NCI-H524 (cell line): ENCODE measurements at regions not wholly inside any gene's neighbourhood (a gene's known extent, or its start where the extent isn't known, plus 50 kb on each side); places are given as distances from the start of the nearest gene placed in this dataset.

Experiments used
- DNase-seq, 2 experiments: peaks; one replicate each; lab custom pipeline; 2025; lab: John Stamatoyannopoulos, UW

- DNase-seq: no peak
Measured at GRCh38 chr4:141403782-141404181, 183.1 kb downstream of the ZNF330 start.

GRCh38 chr4:141406237-141406636 is 185.5 kb downstream of the ZNF330 start:
- DNase-seq: no peak

GRCh38 chr4:141409556-141409955 is 188.9 kb downstream of the ZNF330 start:
- no peak for DNase-seq

- DNase-seq: no peak
Measured at GRCh38 chr4:141410839-141411238, 190.1 kb downstream of the ZNF330 start.

GRCh38 chr4:141411936-141412335 is 191.2 kb downstream of the ZNF330 start:
- no peak for DNase-seq

DNA sequence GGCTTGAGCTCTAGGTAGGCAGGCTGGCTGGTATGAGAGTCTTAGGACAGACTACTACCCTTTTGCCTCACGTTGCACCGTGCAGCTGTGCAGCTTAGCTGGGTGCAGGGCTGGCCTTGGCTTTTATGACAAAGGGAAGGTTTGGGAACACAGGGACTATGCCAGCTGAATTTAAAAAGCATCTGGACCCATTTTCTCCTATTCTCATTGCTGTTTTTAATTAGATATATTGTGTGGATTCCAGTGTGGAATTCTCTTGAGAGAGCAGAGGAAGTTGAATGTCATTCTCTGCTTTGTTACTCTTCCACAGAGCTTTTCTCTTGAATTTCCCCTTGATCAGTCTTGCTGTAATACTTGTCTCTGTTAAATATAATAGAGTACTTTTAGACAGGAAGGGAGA is 192.7 kb downstream of the ZNF330 start:
- DNase-seq: no peak

GRCh38 chr4:141415651-141416050 is 195.0 kb downstream of the ZNF330 start:
- DNase-seq: no peak

GRCh38 chr4:141416219-141416618 is 195.5 kb downstream of the ZNF330 start:
- DNase-seq: no peak

DNA sequence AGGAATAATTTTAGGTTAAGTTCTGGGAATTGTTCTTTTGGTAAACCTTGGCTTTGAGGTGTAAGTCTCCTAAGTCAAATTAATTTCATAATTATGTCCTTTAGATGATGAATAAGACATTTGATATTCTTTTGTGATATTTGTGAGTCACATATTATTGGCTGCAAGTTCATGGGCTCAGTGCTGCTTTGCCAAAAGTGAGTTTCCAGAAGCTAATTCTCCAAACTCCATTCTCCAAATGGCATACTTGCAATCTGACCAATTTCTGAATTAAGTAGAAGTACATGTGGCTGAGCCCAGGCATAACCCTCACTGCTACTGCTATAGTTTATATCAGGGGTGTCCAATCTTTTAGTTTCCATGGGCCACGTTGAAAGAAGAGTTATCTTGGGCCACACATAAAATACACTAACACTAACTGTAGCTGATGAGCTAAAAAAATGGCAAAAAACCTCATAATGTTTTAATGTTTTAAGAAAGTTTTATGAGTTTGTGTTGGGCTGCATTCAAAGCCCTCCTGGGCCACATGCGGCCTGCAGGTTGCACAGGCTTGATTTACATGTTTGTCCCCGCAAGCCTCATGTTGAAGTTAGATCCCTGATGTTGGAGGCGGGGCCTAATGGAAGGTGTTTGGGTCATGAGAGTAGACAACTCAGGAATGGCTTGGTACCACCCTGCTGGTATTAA is 196.1 kb downstream of the ZNF330 start:
- no peak for DNase-seq

DNA sequence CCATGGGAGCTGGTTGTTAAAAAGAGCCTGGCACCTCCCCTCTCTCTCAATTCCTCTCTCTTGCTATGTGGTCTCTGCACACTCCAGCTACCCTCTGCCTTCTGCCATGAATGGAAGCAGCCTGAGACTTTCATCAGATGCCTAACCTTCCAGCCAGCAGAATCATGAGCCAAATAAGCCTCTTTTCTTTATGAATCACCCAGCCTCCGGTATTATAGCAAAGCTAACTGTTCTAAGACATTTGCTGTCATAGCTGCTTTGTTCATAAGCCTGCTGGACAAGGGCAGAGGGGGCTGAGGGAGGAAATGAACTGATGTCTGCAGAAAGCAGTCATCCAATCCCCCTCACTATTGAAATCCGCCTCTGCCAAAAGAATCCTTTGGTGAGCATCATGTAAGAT is 196.7 kb downstream of the ZNF330 start:
- DNase-seq: no peak

- DNase-seq: no peak
Measured at GRCh38 chr4:141425124-141425523, 204.4 kb downstream of the ZNF330 start.

DNA sequence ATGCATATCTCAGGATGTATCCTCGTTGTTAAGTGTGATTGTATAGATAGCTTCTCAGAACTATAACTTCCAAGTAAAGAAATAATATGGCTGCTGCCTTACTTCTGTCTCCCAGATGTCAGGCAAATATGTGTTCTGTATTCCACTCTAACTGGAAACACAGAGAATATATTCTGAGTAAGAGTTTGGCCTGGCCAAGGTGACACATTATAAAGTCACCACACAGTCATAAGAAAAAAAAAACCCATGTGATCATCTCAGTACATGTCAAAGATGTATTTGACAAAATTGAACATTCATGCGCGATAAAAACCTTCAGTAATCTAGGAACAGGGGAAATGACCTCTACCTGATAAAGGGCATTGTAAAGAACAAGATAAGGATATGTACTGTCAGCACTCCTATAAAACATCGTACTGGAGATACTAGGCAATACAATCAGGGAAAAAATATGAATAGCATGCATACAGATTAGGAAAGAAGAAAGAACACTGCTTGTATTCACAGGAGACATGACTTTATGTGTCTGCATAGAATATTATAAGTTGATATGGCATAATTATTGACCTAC is 207.1 kb downstream of the ZNF330 start:
- DNase-seq: no peak

DNA sequence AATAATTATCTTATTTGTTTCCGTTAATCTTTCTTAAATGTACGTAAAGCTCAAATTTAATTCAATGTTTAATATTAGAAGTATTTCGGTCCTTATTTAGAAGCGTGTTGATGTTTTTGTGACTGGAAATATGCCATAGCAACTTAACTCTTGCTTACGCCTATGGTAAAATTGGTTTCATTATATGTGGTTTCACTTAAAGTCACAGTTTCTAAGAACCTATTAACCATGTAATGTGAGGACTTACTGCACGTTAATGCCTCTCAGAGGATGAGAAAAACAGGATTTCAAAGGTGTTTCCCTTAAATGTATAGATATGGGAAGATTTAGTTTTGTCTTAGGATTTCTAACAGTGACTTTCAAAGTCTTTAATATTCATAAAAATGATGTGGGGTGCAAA is 206.4 kb upstream of the IL15 start:
- DNase-seq: no peak

GRCh38 chr4:141430686-141431085 is 205.7 kb upstream of the IL15 start:
- DNase-seq: no peak

GRCh38 chr4:141432000-141432712 is 204.2 kb upstream of the IL15 start:
- no peak for DNase-seq

- DNase-seq: no peak
Measured at GRCh38 chr4:141435446-141436225, 200.7 kb upstream of the IL15 start.

DNA sequence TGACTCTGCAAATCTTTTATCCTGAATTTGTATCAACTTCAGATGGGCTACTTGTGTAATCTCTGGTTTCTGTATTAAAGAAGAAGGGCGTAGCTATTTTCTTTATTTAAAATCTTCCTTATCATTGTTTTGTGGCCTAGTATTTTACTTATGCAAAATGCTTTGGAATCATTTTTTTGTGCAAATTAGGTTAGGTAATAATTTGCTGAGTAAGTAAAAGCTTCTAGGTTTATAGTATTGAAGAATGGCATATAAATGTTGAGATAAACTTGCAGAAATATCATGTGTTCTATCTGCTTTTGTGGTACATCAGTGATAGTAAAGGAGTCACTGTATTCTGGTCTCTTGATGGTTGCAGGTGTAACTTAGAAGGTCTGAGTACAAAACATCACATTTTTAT is 197.2 kb upstream of the IL15 start:
- DNase-seq: no peak

DNA sequence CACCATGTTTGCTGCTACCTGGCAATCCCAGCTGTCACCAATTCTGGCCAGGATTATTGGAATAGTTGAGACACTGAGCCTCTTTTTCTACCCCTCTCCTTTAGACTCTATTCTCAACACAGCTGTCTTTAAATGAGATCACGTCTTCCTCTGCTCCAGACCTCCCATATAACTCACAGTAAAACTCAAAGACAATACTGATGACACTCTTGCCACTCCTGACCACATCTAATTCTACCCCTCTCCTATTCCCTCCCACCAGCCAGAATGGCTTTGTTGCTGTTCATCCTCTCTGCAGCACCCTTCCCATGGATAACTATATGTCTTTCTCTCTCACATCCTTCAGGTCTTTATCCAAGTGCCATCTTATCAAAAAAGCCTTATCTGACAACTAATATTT is 188.6 kb upstream of the IL15 start:
- no peak for DNase-seq

- DNase-seq: no peak
Measured at GRCh38 chr4:141448490-141448889, 187.9 kb upstream of the IL15 start.

GRCh38 chr4:141449927-141450326 is 186.5 kb upstream of the IL15 start:
- DNase-seq: no peak

GRCh38 chr4:141455651-141456050 is 180.7 kb upstream of the IL15 start:
- DNase-seq: no peak

DNA sequence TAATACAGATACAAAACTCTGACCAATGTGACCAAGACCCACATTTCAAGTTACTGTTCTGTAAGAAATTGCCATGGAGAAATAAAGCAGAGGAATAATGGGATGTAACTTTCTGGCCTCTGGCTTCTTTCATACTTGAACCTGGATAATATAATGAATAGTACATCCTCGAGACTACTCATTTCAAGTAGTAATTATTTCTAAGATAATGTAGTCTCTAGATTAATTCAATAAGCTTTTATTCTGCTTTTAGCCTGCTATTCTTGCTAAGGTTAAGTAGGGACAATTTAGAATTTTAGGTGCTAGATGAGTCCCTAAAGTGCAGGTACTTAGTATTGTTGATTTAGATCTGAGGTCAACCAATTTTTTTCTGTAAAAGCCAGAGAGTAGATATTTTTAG is 178.7 kb upstream of the IL15 start:
- no peak for DNase-seq

DNA sequence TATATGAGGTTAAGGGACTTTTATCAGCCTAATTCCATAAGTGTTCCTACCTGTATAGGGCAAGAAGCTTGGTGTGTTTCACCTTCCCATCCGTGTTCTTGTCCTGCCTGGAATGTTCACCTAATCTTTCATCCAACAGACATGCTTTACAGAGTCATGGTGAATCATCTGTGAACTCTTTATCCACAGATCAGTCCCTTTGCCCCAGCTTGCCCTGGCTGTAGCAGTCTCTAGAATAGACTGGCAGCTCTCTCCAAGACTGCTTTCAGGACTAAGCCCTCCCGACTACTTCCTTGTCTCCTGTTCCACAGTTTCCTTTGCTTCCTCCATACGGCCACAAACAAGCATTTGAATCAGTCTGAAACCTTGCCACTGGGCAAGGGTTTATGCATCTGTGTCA is 177.9 kb upstream of the IL15 start:
- no peak for DNase-seq
